Raji (cell line): ENCODE measurements at regions not wholly inside any gene's neighbourhood (a gene's known extent, or its start where the extent isn't known, plus 50 kb on each side); places are given as distances from the start of the nearest gene placed in this dataset.

Experiments used
- POLR2A ChIP-seq: IDR thresholded peaks from 2 replicates; pipeline ENCODE4 v1.6.1; 2011; ENCODE audit warnings: low read depth, low read length, control low read depth; ENCODE audit not compliant: insufficient read depth

DNA sequence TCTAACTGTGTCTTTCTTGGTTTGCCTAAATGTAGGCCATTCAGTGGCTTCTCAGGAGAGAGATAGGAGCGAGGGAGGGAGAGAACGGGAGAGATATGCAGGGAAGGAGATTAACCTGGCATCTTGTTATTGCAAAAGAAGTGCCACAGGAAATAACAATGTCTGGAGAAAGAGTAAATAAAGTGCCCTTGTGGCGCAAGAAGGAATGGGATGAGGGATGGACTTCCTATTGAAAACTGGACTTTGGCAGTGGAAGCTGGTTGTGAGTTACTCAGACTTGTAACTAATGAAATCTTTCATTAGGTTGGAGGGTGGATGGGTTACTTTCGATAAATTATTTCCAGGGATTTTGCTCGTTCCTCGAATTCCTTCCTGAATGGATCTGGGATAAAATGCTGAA lies 136.1 kb downstream of the LACC1 start:
- no peak for TF ChIP-seq POLR2A

GRCh38 chr13:44017756-44018309 lies 138.1 kb downstream of the LACC1 start:
- TF ChIP-seq POLR2A, result no peak

DNA sequence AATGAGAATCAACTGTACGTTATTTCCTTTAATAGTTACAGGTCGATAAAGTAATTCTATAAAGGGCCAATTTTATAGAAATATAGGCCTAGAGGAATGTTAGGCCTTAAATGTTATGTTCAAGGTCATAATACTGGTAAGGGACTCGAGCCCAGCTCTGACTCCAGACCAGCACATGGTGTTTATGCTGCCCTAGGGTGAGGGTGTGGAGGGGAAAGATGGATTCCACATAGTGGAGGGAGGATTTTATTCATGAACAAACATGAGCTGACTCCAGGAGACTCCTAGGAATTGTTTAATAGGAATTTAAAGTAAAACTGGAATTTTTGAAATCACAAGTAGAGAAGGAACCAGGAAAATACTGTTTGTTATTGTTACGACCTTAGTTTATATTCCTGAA lies 139.9 kb downstream of the LACC1 start:
- TF ChIP-seq POLR2A, result no peak

DNA sequence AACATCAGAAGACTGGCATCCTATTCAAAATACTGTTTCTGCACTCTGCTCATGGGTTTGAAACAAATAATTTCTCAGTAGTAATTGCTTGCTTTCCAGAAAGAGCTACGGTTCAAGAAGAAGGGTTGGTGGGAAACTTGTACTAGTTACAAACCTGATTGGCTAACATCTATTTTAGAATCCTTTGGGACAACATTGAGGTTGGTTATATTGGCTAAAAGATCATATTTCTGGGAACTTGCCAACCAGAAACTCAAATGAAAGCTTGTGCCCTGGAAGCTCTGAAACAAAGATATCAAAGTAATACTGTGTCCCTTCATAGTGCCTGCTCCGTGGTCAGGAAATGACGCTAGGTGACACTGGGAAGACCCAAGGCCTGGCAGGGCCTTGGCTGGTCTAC lies 141.7 kb downstream of the LACC1 start:
- TF ChIP-seq POLR2A, result no peak

DNA sequence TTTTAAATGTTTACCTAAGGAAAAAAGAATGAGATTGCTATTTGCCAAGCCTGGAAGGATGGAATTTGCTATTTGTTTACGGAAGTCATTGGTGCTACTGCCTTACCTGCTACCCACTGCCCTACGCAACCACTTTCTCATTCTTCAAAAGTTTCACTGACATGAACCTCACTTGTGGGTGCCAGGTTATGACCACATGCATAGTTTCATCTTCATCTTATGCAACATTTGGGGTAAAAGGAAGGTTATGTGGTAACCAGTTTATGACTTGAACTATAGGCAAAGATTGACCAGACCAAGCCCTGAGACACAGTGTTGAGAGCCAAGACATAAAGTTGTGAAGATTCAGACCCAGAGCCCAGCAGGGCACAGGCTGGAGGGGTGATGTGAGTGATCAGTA lies 142.5 kb downstream of the LACC1 start:
- no peak for TF ChIP-seq POLR2A

- no peak for TF ChIP-seq POLR2A
Observed at GRCh38 chr13:44024167-44024845, 144.6 kb downstream of the LACC1 start.

DNA sequence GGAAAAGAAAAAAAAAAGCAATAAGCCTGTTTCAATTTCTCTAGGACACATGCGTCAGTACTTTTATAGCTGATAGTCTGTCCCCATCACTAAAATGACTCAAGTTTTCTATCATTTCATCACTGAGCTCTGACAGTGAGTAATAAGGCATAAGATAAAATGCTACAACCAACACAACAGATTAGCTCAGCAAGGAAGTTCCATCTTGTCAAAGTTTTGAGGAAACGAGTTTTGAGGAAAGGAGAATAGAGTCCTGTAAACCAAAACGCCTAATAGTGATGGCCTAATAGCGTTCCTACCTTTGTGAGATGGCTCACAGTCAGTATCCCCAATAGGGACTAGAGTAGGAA lies 145.1 kb downstream of the LACC1 start:
- TF ChIP-seq POLR2A, result no peak

GRCh38 chr13:44026194-44026593 lies 146.5 kb downstream of the LACC1 start:
- no peak for TF ChIP-seq POLR2A

GRCh38 chr13:44028734-44029133 lies 149.0 kb downstream of the LACC1 start:
- TF ChIP-seq POLR2A, result no peak

DNA sequence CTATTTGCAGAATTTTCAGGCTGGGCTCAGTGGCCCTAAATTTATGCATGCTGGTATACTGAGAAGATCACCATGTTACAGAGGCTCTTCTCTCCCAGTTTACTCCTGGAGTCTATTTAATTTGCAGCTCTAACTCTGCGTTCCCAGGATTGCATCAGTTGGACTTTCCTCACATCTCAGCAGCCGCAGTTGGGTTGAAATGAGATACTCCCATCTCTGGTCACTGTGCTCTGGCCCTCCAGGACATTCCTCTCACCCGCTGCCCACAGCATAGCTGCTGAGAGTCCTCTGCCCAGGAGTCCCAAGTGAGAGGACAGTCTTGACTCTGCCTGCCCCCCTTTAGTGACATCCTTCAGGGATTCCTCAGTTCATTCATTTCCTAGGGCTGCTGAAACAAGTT lies 150.9 kb downstream of the LACC1 start:
- no peak for TF ChIP-seq POLR2A

DNA sequence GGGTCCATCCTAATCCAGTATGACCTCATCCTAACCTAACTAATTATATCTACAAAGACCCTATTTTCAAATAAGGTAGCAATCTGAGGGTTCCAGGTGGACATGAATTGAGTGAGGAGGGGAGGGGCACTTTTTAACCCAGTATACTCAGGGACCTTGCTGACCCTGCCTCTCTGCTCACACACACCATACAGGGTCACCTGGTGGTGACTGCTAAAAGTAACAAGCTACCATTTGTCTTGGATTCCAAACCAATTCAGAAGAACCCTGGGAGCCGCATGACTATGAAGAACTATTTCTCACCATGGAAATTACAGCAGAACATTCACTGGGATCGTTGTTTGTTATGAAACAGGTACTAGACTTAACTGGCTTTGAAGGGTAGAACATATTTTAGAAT lies 151.9 kb downstream of the LACC1 start:
- TF ChIP-seq POLR2A, result no peak

- TF ChIP-seq POLR2A, result no peak
Observed at GRCh38 chr13:44032802-44033201, 153.1 kb downstream of the LACC1 start.

DNA sequence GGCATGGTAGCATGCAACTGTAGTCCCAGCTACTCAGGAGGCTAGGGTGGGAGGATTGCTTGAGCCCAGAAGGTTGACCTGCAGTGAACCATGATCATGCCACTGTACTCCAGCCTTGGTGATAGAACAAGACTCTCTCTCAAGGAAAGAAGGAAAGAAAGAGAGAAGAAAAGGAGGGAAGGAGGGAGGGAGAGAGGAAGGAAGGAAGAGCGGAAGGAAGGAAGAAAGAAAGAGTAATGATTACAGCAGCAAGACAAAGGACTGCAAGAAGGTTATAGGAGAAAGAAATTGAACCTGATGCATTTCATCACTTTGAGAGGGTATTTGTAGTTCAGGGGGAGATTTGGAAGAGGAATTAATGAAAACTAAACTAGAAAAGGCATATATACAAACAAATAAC lies 155.7 kb downstream of the LACC1 start:
- no peak for TF ChIP-seq POLR2A

DNA sequence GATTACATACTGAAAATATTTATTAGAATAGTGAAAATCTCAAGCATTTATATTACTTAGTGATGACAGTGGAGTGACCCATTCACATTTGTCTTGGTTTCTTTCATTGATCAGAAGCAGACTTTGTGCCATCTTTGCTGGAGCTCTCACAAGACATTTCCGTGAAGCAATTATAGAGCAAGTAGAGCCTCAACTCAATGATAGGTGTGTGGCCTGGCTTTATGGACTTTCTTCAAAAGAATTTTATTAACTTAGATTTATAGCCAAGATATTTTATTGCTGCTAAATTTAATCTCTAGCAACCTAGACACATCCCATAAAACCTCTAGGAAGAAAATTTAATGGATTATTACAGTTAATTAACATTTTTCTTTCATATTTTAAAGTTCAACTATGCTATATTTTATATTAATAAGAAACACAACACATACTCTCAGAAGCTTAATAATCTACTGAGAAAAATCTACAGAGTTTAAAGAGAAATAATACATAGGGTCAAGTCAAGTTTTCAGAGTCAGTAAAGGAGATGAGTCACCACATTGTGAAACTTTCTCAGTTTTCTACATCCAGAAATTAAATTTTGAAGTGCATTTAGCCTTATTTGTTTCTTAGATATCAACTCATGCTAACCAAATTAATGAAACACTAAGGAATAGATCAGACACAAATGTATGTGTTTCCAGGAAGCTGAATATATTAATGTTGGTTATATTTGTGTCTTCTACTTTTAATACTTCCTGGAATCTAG lies 160.5 kb downstream of the LACC1 start:
- no peak for TF ChIP-seq POLR2A

GRCh38 chr13:44040818-44041100 lies 161.1 kb downstream of the LACC1 start:
- TF ChIP-seq POLR2A, result no peak

GRCh38 chr13:44044547-44045179 lies 165.0 kb downstream of the LACC1 start:
- TF ChIP-seq POLR2A, result no peak
